Adrenal gland (tissue), 9 donors: ENCODE measurements at regions not wholly inside any gene's neighbourhood (a gene's known extent, or its start where the extent isn't known, plus 50 kb on each side); places are given as distances from the start of the nearest gene placed in this dataset.

Experiments used
- DNase-seq, 7 donors: peaks; one replicate each; pipeline ENCODE4 v3.0.0-alpha.2; 2019 to 2020
- H3K27ac ChIP-seq, 5 donors: fragments of 200-600 bp; sonication (generic) in 4 of 5; 1 replicate in 3 of 5; 2 replicates in 2 of 5; pipeline versions ENCODE4 v1.5.1 to v1.8.0; 2016 to 2020; ENCODE audit warnings: mild to moderate bottlenecking in 1 of 5
- H3K27me3 ChIP-seq: fragments of 200-600 bp; 2 replicates; pipeline ENCODE4 v1.8.0; 2021
- H3K36me3 ChIP-seq, 2 donors: fragments of 200-600 bp; replicated peaks in 1 of 2; 1 replicate in 1 of 2; 2 replicates in 1 of 2; pipeline versions ENCODE4 v1.5.1 to v1.8.0; 2018 to 2022
- H3K4me1 ChIP-seq, 2 donors: fragments of 200-600 bp; replicated peaks in 1 of 2; 1 replicate in 1 of 2; 2 replicates in 1 of 2; pipeline versions ENCODE4 v1.5.1 to v1.8.0; 2018 to 2021
- H3K4me3 ChIP-seq, 4 donors: fragments of 200-600 bp; sonication (generic) in 3 of 4; one replicate each; pipeline ENCODE4 v1.5.1; 2016 to 2018
- H3K9me3 ChIP-seq, 3 donors: fragments of 200-600 bp; sonication (generic) in 1 of 3; replicated peaks in 1 of 3; 1 replicate in 2 of 3; 2 replicates in 1 of 3; pipeline versions ENCODE4 v1.5.1 to v1.8.0; 2016 to 2021
- CTCF ChIP-seq, 6 experiments: fragments of 450-650 bp in 4 of 6; fragments of 200-600 bp in 2 of 6; sonication (generic) in 1 of 6; IDR thresholded peaks; 1 replicate in 5 of 6; 2 replicates in 1 of 6; pipeline versions ENCODE4 v1.5.1 to v1.8.0; 2016 to 2021; ENCODE audit warnings: antibody characterized with exemption in 6 of 6, mild to moderate bottlenecking in 2 of 6, moderate library complexity in 1 of 6
- POLR2A ChIP-seq, 2 donors: fragments of 450-650 bp; IDR thresholded peaks; one replicate each; pipeline ENCODE4 v1.6.1; 2017; ENCODE audit warnings: antibody characterized with exemption in 2 of 2, mild to moderate bottlenecking in 2 of 2, moderate library complexity in 1 of 2
- WGBS, 4 donors: extraction: QIAGEN DNeasy Blood & Tissue Kit in 2 of 4; methylation state at CpG; one replicate each; pipeline versions ENCODE4 v1.1.5 to v1.1.7; 2013 to 2017; 5-methylcytosine and 5-hydroxymethylcytosine counted together
- intact Hi-C, 2 donors: fragments of 100-400 bp; cut with DNase I; formaldehyde crosslinking; loops; one replicate each; pipeline versions ENCODE4 v1.14.1 to v1.15.0; 2022 to 2023
- donor health status: healthy with polysubstance abuse.
- donor health status: Bipolar disorder and iron deficiency.
- donor health status: DM: yes; HTN: yes; CAD: no.
- donor health status: DM: no; HTN: no; CAD: no.
- donor health status: DM: no; HTN: no; CAD: no.

DNA sequence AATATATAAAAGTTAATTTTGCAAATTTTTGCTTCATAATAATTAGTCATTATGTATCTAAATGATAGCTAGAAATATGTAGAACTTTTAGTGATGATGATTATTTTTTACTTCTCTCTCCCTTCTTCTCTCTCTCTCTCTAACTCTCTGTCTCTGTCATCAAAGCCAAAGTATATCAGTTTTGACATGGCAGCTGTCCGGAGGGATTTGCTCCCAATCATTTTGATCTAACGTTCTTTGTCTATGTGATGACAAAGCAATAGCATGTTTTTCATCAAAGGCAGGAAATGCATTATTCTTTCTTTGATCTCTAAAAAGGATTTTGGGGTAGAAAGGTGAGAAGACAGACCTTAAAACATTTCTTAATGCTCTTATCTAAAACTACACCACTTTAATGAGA is 402.1 kb downstream of the PDGFC start:
- 49 to 87% (median 85%) methylated on average over 2 of the region's 2 CpGs for WGBS, 4 donors
- no peaks in the 10 kb centered on the region for H3K36me3 ChIP-seq
- no peaks in the 10 kb centered on the region for H3K27me3 ChIP-seq
- no peak for TF ChIP-seq CTCF (IDR thresholded peaks at IDR 0.05)
- no peak for TF ChIP-seq POLR2A (IDR thresholded peaks at IDR 0.05)
- no peaks in the 10 kb centered on the region for H3K4me1 ChIP-seq
- no peak for DNase-seq
- intact Hi-C loops, result no loop called here
- no peaks in the 10 kb centered on the region for H3K9me3 ChIP-seq
- H3K4me3 ChIP-seq, result no peak overlapping the region
- H3K27ac ChIP-seq, result no peak overlapping the region

DNA sequence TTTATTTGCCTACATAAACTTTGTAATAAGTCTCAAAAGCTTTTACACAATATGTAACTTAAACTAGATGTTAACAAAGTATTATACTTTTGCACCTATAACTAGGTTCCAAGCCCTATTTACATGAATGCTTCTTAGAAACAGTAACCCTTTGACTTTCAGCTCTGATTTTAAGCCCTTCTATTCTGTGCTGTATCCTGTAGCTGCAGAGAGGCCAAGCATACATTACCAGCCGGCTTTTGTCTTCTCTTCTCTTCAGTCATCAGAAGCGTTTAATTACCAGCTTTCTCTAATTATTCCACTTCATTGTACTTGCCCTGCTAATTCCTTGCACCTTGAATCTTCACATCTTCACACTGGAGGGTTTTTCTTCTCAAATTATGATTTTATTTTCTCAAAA is 403.1 kb downstream of the PDGFC start:
- intact Hi-C loops, result no loop called here
- Histone ChIP-seq H3K4me3 (no peak overlapping the region), H3K4me1 (no peaks in the 10 kb centered on the region), H3K27ac (no peak overlapping the region), H3K9me3 (no peaks in the 10 kb centered on the region), H3K27me3 (no peaks in the 10 kb centered on the region), H3K36me3 (no peaks in the 10 kb centered on the region)
- TF ChIP-seq CTCF (IDR thresholded peaks at IDR 0.05) (no peak), POLR2A (IDR thresholded peaks at IDR 0.05) (no peak)
- WGBS, 4 donors, result 46 to 84% (median 70%) methylated on average over 2 of the region's 2 CpGs
- DNase-seq, result no peak

DNA sequence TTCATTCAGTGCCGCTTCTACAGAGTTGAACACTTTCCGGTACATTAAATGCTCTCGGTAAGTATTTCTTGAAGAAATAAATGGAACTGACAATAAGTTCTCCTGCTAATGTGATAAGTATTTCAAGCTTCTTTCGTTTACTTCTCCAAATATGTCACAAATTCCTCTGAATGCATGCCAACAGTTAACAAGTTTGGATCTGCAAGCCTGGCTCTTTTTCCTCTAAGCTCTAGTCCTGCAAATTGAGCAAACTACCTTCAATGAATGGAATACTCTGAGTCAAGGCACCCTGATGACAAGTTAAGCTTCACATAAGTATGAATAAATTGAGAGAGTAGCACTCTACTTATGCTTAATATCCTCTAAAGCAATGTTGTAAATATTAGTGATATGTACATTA is 403.6 kb downstream of the PDGFC start:
- no peak for DNase-seq
- no peak for TF ChIP-seq CTCF (IDR thresholded peaks at IDR 0.05)
- TF ChIP-seq POLR2A (IDR thresholded peaks at IDR 0.05), result no peak
- Histone ChIP-seq H3K27ac (no peak overlapping the region), H3K27me3 (no peaks in the 10 kb centered on the region), H3K4me3 (no peak overlapping the region), H3K9me3 (no peaks in the 10 kb centered on the region), H3K36me3 (no peaks in the 10 kb centered on the region), H3K4me1 (no peaks in the 10 kb centered on the region)
- intact Hi-C loops, result no loop called here
- WGBS, 4 donors, result 85 to 90% (median 88%) methylated on average over 4 of the region's 4 CpGs

GRCh38 chr4:156560701-156561100 is 410.9 kb downstream of the PDGFC start:
- no peak for DNase-seq
- no peak overlapping the region for H3K4me3 ChIP-seq
- 73 to 88% (median 74%) methylated on average over 2 of the region's 2 CpGs for WGBS, 4 donors
- H3K4me1 ChIP-seq, result no peaks in the 10 kb centered on the region
- no peaks in the 10 kb centered on the region for H3K36me3 ChIP-seq
- no peaks in the 10 kb centered on the region for H3K9me3 ChIP-seq
- TF ChIP-seq POLR2A (IDR thresholded peaks at IDR 0.05) (no peak), CTCF (IDR thresholded peaks at IDR 0.05) (no peak)
- intact Hi-C loops, result no loop called here
- H3K27ac ChIP-seq, result no peak overlapping the region
- no peaks in the 10 kb centered on the region for H3K27me3 ChIP-seq
